ENCODE measurements at regions not wholly inside any gene's neighbourhood (a gene's known extent, or its start where the extent isn't known, plus 50 kb on each side); places are given as distances from the start of the nearest gene placed in this dataset.

GRCh38 chr3:43979645-43980044 is 262.0 kb upstream of the TOPAZ1 start:
- DNase-seq (ENCODE audit: low read depth in 2 of 2) = no peak

- no peak for DNase-seq (ENCODE audit: low read depth in 2 of 2)
Measured at GRCh38 chr3:43994657-43995546, 246.8 kb upstream of the TOPAZ1 start.

GRCh38 chr3:43995547-43996378 is 245.9 kb upstream of the TOPAZ1 start:
- no peak for DNase-seq (ENCODE audit: low read depth in 2 of 2)

GRCh38 chr3:43996379-43997301 is 245.0 kb upstream of the TOPAZ1 start:
- no peak for DNase-seq (ENCODE audit: low read depth in 2 of 2)

GRCh38 chr3:43997316-43997715 is 244.4 kb upstream of the TOPAZ1 start:
- DNase-seq (ENCODE audit: low read depth in 2 of 2) = no peak

- DNase-seq (ENCODE audit: low read depth in 2 of 2) = no peak
Measured at GRCh38 chr3:43997788-43998369, 243.8 kb upstream of the TOPAZ1 start.

- no peak for DNase-seq (ENCODE audit: low read depth in 2 of 2)
Measured at GRCh38 chr3:43998370-43998835, 243.3 kb upstream of the TOPAZ1 start.

- DNase-seq (ENCODE audit: low read depth in 2 of 2) = no peak
Measured at GRCh38 chr3:43998836-43999727, 242.6 kb upstream of the TOPAZ1 start.

GRCh38 chr3:43999728-44000319 is 241.9 kb upstream of the TOPAZ1 start:
- no peak for DNase-seq (ENCODE audit: low read depth in 2 of 2)

- DNase-seq (ENCODE audit: low read depth in 2 of 2) = no peak
Measured at GRCh38 chr3:44000586-44000985, 241.1 kb upstream of the TOPAZ1 start.

GRCh38 chr3:44001072-44001471 is 240.6 kb upstream of the TOPAZ1 start:
- no peak for DNase-seq (ENCODE audit: low read depth in 2 of 2)

- no peak for DNase-seq (ENCODE audit: low read depth in 2 of 2)
Measured at GRCh38 chr3:44003801-44004200, 237.9 kb upstream of the TOPAZ1 start.

- DNase-seq (ENCODE audit: low read depth in 2 of 2) = no peak
Measured at GRCh38 chr3:44011680-44012079, 230.0 kb upstream of the TOPAZ1 start.

- no peak for DNase-seq (ENCODE audit: low read depth in 2 of 2)
Measured at GRCh38 chr3:44012160-44012899, 229.4 kb upstream of the TOPAZ1 start.

GRCh38 chr3:44013967-44014366 is 227.7 kb upstream of the TOPAZ1 start:
- DNase-seq (ENCODE audit: low read depth in 2 of 2) = no peak

GRCh38 chr3:44015170-44015569 is 226.5 kb upstream of the TOPAZ1 start:
- DNase-seq (ENCODE audit: low read depth in 2 of 2) = no peak

GRCh38 chr3:44016818-44017217 is 224.9 kb upstream of the TOPAZ1 start:
- no peak for DNase-seq (ENCODE audit: low read depth in 2 of 2)

GRCh38 chr3:44018926-44019325 is 222.8 kb upstream of the TOPAZ1 start:
- no peak for DNase-seq (ENCODE audit: low read depth in 2 of 2)

GRCh38 chr3:44019736-44020135 is 221.9 kb upstream of the TOPAZ1 start:
- DNase-seq (ENCODE audit: low read depth in 2 of 2) = no peak
